ENCODE measurements at regions not wholly inside any gene's neighbourhood (a gene's known extent, or its start where the extent isn't known, plus 50 kb on each side); places are given as distances from the start of the nearest gene placed in this dataset.
A peak's percentile ranks its signal among the peaks of the same experiment; 100 is the strongest.

DNA sequence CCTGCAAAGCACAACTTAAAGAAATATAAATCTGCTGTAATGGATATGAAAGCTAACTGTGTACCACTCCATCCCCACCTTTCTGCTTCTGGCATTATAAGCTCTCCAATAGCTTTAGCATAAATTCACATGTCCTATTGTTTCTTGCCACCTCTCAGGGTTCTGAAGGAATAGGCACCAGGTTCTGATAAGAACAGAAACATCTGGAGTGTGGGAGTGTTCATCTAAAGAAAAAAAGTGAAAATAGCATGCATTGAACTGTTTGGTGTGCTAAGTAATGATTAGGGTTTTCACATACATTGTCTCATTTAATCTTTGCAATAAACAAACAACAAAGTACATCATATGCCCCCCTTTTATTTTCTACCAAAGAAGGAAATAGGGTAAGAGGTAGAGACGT lies 72.3 kb downstream of the FAM76B start:
- Histone ChIP-seq H3K36me3 (no peaks in the 10 kb centered on the region), H3K9me3 (no peaks in the 10 kb centered on the region), H3K4me1 (no peaks in the 10 kb centered on the region), H3K27ac (no peak overlapping the region), H3K4me3 (no peak overlapping the region), H3K27me3 (no peaks in the 10 kb centered on the region)
- TF ChIP-seq EP300 (IDR thresholded peaks at IDR 0.05): no peak
- TF ChIP-seq POLR2AphosphoS5 (IDR thresholded peaks at IDR 0.05): no peak
- TF ChIP-seq POLR2A (IDR thresholded peaks at IDR 0.05): no peak
- TF ChIP-seq, protein P1, sequence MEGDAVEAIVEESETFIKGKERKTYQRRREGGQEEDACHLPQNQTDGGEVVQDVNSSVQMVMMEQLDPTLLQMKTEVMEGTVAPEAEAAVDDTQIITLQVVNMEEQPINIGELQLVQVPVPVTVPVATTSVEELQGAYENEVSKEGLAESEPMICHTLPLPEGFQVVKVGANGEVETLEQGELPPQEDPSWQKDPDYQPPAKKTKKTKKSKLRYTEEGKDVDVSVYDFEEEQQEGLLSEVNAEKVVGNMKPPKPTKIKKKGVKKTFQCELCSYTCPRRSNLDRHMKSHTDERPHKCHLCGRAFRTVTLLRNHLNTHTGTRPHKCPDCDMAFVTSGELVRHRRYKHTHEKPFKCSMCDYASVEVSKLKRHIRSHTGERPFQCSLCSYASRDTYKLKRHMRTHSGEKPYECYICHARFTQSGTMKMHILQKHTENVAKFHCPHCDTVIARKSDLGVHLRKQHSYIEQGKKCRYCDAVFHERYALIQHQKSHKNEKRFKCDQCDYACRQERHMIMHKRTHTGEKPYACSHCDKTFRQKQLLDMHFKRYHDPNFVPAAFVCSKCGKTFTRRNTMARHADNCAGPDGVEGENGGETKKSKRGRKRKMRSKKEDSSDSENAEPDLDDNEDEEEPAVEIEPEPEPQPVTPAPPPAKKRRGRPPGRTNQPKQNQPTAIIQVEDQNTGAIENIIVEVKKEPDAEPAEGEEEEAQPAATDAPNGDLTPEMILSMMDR (IDR thresholded peaks at IDR 0.05): no peak
- DNase-seq (ENCODE audit: low spot score in 2 of 2): no peak
- 38% methylated on average over 1 of the region's 1 CpG for WGBS

DNA sequence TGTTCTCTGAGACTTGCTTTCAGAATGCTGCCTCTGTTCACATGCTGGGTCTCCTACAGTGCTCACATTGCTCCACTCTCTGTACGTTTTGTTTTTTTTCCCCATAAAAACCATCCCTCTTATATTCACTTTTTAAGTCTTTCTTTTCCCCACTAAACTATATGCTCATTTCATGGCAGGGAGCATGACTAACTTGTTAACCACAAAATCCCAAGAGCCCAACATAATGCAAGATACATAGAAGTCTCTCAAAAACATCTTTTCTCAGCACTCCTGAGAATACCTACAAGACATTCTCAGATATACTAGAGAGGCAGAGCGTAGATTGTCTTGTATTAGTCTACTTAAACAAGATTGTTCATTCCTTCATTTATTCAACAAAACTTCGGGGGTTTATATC lies 73.3 kb downstream of the FAM76B start:
- Histone ChIP-seq H3K9me3 (no peaks in the 10 kb centered on the region), H3K27ac (no peak overlapping the region), H3K36me3 (no peaks in the 10 kb centered on the region), H3K4me1 (no peaks in the 10 kb centered on the region), H3K27me3 (no peaks in the 10 kb centered on the region), H3K4me3 (no peak overlapping the region)
- DNase-seq (ENCODE audit: low spot score in 2 of 2): no peak
- 85% methylated on average over 3 of the region's 3 CpGs for WGBS
- no peak for TF ChIP-seq EP300 (IDR thresholded peaks at IDR 0.05)
- no peak for TF ChIP-seq POLR2A (IDR thresholded peaks at IDR 0.05)
- TF ChIP-seq, protein P1 (IDR thresholded peaks at IDR 0.05): no peak
- no peak for TF ChIP-seq POLR2AphosphoS5 (IDR thresholded peaks at IDR 0.05)

DNA sequence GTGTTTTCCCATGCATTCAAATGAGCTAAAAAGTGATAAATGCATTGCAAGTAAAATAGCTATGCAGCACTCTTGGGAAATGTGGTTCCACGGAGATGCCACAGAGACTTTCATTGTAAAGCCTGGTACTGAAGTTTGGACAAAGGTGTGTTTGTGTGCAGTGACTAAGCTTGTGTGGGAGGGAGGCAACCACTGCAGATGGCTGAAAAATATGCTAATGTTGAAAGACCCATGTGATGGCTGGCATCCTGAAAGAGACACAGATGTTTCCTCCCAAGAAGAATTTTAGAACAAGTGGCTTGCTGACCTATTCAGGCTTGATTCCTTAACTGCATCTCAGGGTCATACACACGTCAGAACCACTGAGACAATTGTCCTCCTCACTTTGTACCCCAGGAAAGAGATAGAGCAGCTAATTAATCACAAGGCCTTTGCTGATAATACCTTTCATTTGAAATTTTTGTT lies 73.8 kb downstream of the FAM76B start:
- Histone ChIP-seq H3K27me3 (no peaks in the 10 kb centered on the region), H3K36me3 (no peaks in the 10 kb centered on the region), H3K4me3 (no peak overlapping the region), H3K9me3 (no peaks in the 10 kb centered on the region), H3K27ac (no peak overlapping the region), H3K4me1 (no peaks in the 10 kb centered on the region)
- 42% methylated on average over 2 of the region's 2 CpGs for WGBS
- DNase-seq (ENCODE audit: low spot score in 2 of 2): no peak
- TF ChIP-seq, protein P1 (IDR thresholded peaks at IDR 0.05): no peak
- TF ChIP-seq POLR2A (IDR thresholded peaks at IDR 0.05) (no peak), POLR2AphosphoS5 (IDR thresholded peaks at IDR 0.05) (no peak), EP300 (IDR thresholded peaks at IDR 0.05) (no peak)

DNA sequence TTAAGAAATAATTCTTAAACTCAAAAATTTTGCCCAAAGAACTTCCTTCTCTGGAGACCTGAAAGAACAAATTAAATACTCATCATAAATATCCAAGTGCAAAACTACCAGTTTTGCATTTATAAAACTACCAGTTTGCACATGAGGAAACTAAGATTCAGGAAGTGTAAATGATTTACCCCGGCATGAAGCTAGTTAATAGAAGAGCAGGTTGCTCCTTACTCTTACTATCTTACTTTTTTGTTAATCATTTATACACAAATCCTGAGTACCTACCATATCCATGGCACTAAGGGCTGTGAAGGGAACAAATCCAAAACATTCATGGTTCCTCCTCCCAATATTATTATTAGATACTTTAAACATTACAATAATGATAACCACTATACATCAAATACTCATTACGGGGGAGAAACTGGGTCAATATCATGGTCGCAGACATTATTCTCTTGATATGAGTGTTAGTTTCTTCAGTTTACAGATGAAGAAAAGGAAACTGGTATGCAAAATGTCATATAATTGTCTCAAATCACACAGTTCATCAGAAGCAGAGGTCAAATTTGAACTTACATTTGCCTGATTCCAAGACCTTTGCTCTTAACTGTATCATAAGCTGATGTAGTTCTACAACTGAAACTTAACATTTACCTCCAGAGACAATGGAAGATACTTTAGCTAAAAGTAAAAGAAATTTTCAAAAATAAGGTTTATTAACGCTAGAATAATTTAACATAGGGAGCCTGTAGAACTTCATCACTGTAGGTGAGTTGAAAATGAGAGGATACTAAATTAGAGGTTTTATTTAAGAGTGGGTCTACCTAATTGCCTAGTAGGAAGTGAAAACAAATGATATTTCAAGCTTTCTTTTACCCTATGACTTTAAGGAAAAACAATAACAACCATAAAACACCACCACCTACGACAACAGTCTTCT lies 74.5 kb downstream of the FAM76B start:
- Histone ChIP-seq H3K9me3 (no peaks in the 10 kb centered on the region), H3K4me1 (no peaks in the 10 kb centered on the region), H3K27ac (peak overlapping the region; percentile 38), H3K27me3 (no peaks in the 10 kb centered on the region), H3K36me3 (no peaks in the 10 kb centered on the region), H3K4me3 (no peak overlapping the region)
- 80% methylated on average over 5 of the region's 5 CpGs for WGBS
- TF ChIP-seq EP300 (IDR thresholded peaks at IDR 0.05) (no peak), POLR2AphosphoS5 (IDR thresholded peaks at IDR 0.05) (no peak), POLR2A (IDR thresholded peaks at IDR 0.05) (no peak)
- TF ChIP-seq, protein P1 (IDR thresholded peaks at IDR 0.05): no peak
- DNase-seq (ENCODE audit: low spot score in 2 of 2): no peak

DNA sequence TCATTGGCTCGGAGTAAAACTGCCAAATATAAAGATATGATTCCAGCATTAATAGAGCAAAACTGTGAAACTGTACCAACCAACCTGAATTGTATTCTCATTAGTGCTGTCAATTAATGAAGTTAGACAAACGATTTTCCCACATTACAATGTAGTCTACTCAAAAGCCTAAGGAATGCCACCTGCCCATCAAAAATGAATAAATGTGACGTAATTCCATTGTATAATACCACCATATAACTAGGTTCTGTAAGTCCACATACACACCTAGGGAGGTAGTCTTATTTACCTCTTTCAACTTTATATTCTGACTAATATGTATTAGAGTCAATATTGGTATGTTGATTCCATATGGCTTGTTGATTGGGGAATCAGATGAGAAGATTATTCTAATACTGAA lies 76.2 kb downstream of the FAM76B start:
- 91% methylated on average over 3 of the region's 3 CpGs for WGBS
- H3K27me3 ChIP-seq: no peaks in the 10 kb centered on the region
- no peak for DNase-seq (ENCODE audit: low spot score in 2 of 2)
- no peak overlapping the region for H3K27ac ChIP-seq
- no peaks in the 10 kb centered on the region for H3K36me3 ChIP-seq
- H3K4me1 ChIP-seq: no peaks in the 10 kb centered on the region
- H3K9me3 ChIP-seq: no peaks in the 10 kb centered on the region
- TF ChIP-seq, protein P1 (IDR thresholded peaks at IDR 0.05): no peak
- no peak for TF ChIP-seq POLR2AphosphoS5 (IDR thresholded peaks at IDR 0.05)
- TF ChIP-seq POLR2A (IDR thresholded peaks at IDR 0.05): no peak
- TF ChIP-seq EP300 (IDR thresholded peaks at IDR 0.05): no peak
- H3K4me3 ChIP-seq: no peak overlapping the region
